SU-DHL-6 (cell line): ENCODE measurements at regions not wholly inside any gene's neighbourhood (a gene's known extent, or its start where the extent isn't known, plus 50 kb on each side); places are given as distances from the start of the nearest gene placed in this dataset.

ENCODE experiments used
- H2AFZ ChIP-seq: fragments of 200-600 bp; sonication (generic); 2 replicates; pipeline ENCODE4 v1.6.1; 2014; ENCODE audit warnings: low read depth, mild to moderate bottlenecking, moderate library complexity, mixed read lengths, antibody characterized with exemption, low read length; ENCODE audit not compliant: severe bottlenecking
- H3F3A ChIP-seq: fragments of 200-600 bp; shearing (Covaris generic); 2 replicates; pipeline ENCODE4 v1.6.0; 2016; ENCODE audit warnings: antibody characterized with exemption, mild to moderate bottlenecking; ENCODE audit not compliant: insufficient read depth
- H3K27ac ChIP-seq: fragments of 200-600 bp; sonication (generic); 2 replicates; pipeline ENCODE4 v1.5.1; 2016; ENCODE audit warnings: low read depth, mild to moderate bottlenecking, low read length, moderate library complexity, mixed read lengths
- H3K27me3 ChIP-seq: fragments of 200-600 bp; sonication (generic), shearing (Covaris generic); 2 replicates; pipeline ENCODE4 v1.6.0; 2014; ENCODE audit warnings: mild to moderate bottlenecking, low read length
- H3K36me3 ChIP-seq: fragments of 200-600 bp; sonication (generic); 2 replicates; pipeline ENCODE4 v1.6.1; 2014; ENCODE audit warnings: mild to moderate bottlenecking, low read length, mixed read lengths
- H3K4me2 ChIP-seq: fragments of 300-600, 200-600 bp; shearing (Covaris generic), sonication (generic); 2 replicates; pipeline ENCODE4 v1.6.0; 2014; ENCODE audit warnings: low read length, low read depth, mild to moderate bottlenecking; ENCODE audit not compliant: poor library complexity, severe bottlenecking
- H3K4me3 ChIP-seq: fragments of 200-600 bp; sonication (generic); 2 replicates; pipeline ENCODE4 v1.5.1; 2014; ENCODE audit warnings: antibody characterized with exemption, low read length, mild to moderate bottlenecking, mixed read lengths; ENCODE audit not compliant: insufficient read depth, poor library complexity, severe bottlenecking
- H3K79me2 ChIP-seq: fragments of 200-600 bp; sonication (generic); 2 replicates; pipeline ENCODE4 v1.6.1; 2014; ENCODE audit warnings: mild to moderate bottlenecking, low read length, moderate library complexity; ENCODE audit not compliant: insufficient read depth
- H3K9ac ChIP-seq: fragments of 200-600 bp; sonication (generic); 2 replicates; pipeline ENCODE4 v1.7.0; 2014; ENCODE audit warnings: mild to moderate bottlenecking, low read length
- H3K9me2 ChIP-seq: fragments of 200-600 bp; sonication (generic); replicated peaks from 2 replicates; pipeline ENCODE4 v1.6.1; 2014; ENCODE audit warnings: low read length; ENCODE audit not compliant: insufficient read depth
- H3K9me3 ChIP-seq: fragments of 200-600 bp; sonication (generic); 2 replicates; pipeline ENCODE4 v1.6.1; 2014; ENCODE audit warnings: low read length, mixed read lengths; ENCODE audit not compliant: insufficient read depth
- H4K20me1 ChIP-seq: fragments of 200-600 bp; sonication (generic); 2 replicates; pipeline ENCODE4 v1.6.1; 2014; ENCODE audit warnings: low read depth, mild to moderate bottlenecking, antibody characterized with exemption, low read length, moderate library complexity, mixed read lengths
- CTCF ChIP-seq: fragments of 200-600 bp; sonication (generic); IDR thresholded peaks from one replicate; pipeline ENCODE4 v1.5.1; 2017; ENCODE audit warnings: antibody characterized with exemption, mild to moderate bottlenecking, low read length, moderate library complexity; ENCODE audit not compliant: insufficient read depth, poor library complexity, severe bottlenecking
- EZH2phosphoT487 ChIP-seq: fragments of 200-600 bp; sonication (generic), shearing (Covaris generic); conservative IDR thresholded peaks from 2 replicates; pipeline ENCODE4 v1.6.1; 2018; ENCODE audit warnings: mild to moderate bottlenecking, antibody characterized with exemption, low read length, moderate library complexity, mixed read lengths

- Histone ChIP-seq H4K20me1 (no peaks in the 10 kb centered on the region), H3K27me3 (no peaks in the 10 kb centered on the region), H3K4me2 (no peak overlapping the region), H3K4me3 (no peak overlapping the region), H3K9me2 (no peaks in the 10 kb centered on the region), H2AFZ (no peak overlapping the region), H3K9me3 (no peaks in the 10 kb centered on the region), H3K79me2 (no peaks in the 10 kb centered on the region), H3F3A (no peaks in the 10 kb centered on the region), H3K9ac (no peak overlapping the region), H3K36me3 (no peaks in the 10 kb centered on the region), H3K27ac (no peak overlapping the region)
- TF ChIP-seq EZH2phosphoT487 (no peak), CTCF (no peak)
These were observed 329.2 kb upstream of the NPVF start for GRCh38 chr7:25557379-25557917.

GRCh38 chr7:25557930-25558329, 329.6 kb upstream of the NPVF start:
- no peak overlapping the region for H3K9ac ChIP-seq
- no peak overlapping the region for H3K4me2 ChIP-seq
- no peak overlapping the region for H2AFZ ChIP-seq
- no peaks in the 10 kb centered on the region for H4K20me1 ChIP-seq
- no peak overlapping the region for H3K4me3 ChIP-seq
- no peaks in the 10 kb centered on the region for H3K79me2 ChIP-seq
- TF ChIP-seq EZH2phosphoT487 (no peak), CTCF (no peak)
- H3K9me3 ChIP-seq = no peaks in the 10 kb centered on the region
- H3K27me3 ChIP-seq = no peaks in the 10 kb centered on the region
- H3K36me3 ChIP-seq = no peaks in the 10 kb centered on the region
- H3K9me2 ChIP-seq = no peaks in the 10 kb centered on the region
- H3K27ac ChIP-seq = no peak overlapping the region
- H3F3A ChIP-seq = no peaks in the 10 kb centered on the region

GRCh38 chr7:25558605-25559004, 330.3 kb upstream of the NPVF start:
- no peaks in the 10 kb centered on the region for H3F3A ChIP-seq
- no peak overlapping the region for H3K4me3 ChIP-seq
- TF ChIP-seq CTCF = no peak
- TF ChIP-seq EZH2phosphoT487 = no peak
- H3K9ac ChIP-seq = no peak overlapping the region
- no peaks in the 10 kb centered on the region for H3K9me3 ChIP-seq
- H3K4me2 ChIP-seq = no peak overlapping the region
- no peak overlapping the region for H3K27ac ChIP-seq
- H4K20me1 ChIP-seq = no peaks in the 10 kb centered on the region
- no peaks in the 10 kb centered on the region for H3K36me3 ChIP-seq
- H3K27me3 ChIP-seq = no peaks in the 10 kb centered on the region
- no peaks in the 10 kb centered on the region for H3K9me2 ChIP-seq
- H3K79me2 ChIP-seq = no peaks in the 10 kb centered on the region
- no peak overlapping the region for H2AFZ ChIP-seq
